ENCODE measurements at regions not wholly inside any gene's neighbourhood (a gene's known extent, or its start where the extent isn't known, plus 50 kb on each side); places are given as distances from the start of the nearest gene placed in this dataset.

- intact Hi-C loops (cut with micrococcal nuclease) = no loop called here
These were observed 73.5 kb downstream of the KCNF1 start for GRCh38 chr2:10985260-10985659.

- intact Hi-C loops (cut with micrococcal nuclease) = no loop called here
These were observed 74.3 kb downstream of the KCNF1 start for GRCh38 chr2:10985901-10986535.

DNA sequence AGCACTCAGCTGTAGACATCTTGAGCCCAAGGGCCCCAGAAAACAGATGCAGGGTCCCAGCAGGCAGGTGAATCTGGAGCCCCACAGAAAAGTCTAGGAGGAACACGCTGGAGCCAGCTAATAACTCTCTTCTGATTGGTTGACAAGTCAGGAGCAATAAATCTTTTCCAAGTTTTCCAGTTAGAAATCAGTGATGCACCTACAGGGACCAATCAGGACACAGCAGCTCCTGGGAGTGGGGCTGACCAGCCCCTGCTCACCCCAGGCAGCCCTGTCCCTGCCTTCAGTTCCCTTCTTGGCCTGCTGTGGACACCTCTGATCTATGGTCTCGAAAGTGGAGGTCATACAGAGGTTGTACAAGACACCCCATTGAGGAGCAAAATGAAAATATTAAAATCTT, 75.7 kb downstream of the KCNF1 start:
- intact Hi-C loops (cut with micrococcal nuclease) = no loop called here

DNA sequence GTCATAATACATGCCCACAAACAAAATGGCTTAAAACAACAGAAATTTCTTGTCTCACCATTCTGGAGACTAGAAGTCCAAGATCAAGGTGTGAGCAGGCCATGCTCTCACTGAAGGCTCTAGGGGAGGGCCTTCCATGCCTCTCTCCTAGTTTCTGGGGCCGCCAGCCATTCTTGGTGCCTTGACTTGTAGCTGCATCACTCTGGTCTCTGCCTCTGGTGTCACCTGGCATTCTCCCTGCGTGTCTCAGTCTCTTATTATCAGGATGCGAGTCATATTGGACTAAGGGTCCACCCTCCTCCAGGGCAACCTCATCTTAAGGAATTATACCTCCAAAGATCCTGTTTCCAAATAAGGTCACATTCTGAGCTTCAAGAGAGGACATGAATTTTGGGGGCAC, 76.1 kb downstream of the KCNF1 start:
- intact Hi-C loops (cut with micrococcal nuclease) = no loop called here

DNA sequence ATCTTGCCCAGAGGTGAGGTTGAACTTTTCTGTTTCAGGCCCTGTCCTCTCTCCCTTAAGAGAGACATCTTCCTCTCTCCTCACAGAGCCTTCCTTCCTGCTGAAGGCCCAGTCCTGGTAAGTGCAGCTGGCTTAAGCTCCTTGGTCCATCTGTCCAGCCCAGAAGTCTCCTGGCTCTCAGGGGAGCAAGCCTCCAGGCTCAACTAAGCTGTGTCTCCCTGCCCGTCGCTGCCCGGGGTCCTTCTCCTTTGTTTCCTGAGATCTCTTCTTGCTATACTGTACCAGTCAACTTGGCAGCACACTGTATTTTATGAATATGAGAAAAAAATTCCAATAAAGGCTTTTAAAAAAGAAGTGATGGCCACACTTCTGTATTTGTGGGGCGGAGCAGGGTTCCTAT, 77.4 kb downstream of the KCNF1 start:
- intact Hi-C loops (cut with micrococcal nuclease) = no loop called here

DNA sequence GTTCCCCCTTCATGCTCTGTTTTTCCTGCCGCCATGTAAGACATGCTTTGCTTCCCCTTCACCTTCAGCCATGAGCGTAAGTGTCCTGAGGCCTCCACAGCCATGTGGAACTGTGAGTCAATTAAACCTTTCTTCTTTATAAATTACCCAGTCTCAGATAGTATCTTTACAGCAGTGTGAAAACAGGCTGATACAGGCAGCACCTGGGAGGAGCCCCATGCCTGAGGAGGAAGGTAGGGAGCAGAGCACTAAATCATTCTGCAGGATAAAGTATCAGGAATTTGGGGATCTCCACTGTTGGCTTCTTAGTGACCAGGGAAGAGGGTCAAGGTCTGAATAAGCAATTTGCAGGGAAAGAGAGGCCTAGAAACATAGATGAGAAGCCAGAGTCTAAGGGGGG, 78.0 kb downstream of the KCNF1 start:
- intact Hi-C loops (cut with micrococcal nuclease) = no loop called here

DNA sequence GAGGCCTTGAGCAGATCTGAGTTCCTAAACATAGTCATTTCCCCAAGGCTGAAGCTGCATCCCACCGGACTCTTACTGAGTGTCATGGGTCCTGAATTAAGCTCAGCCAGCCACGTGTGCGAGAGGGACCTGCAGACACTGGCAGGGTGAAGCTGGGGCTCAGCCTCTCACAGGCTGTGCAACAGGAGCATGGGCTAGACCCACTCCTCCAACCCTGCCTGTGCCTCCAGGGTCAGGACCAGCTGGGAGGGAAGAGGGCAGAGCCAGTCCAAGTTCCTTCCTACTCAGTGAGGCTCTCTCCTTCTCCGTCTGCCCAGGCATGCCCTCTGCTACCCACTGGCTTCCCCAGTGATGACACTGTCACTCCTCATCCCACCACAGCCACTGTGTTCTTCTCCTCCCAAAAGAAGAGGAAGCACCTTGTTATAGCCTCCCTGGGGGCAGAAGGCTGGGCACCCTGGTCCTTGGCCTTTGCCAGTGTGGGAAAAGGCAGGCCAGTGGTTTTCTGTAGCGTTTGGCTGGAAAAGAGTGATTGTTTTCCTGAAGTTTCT, 78.9 kb downstream of the KCNF1 start:
- intact Hi-C loops (cut with micrococcal nuclease) = no loop called here

DNA sequence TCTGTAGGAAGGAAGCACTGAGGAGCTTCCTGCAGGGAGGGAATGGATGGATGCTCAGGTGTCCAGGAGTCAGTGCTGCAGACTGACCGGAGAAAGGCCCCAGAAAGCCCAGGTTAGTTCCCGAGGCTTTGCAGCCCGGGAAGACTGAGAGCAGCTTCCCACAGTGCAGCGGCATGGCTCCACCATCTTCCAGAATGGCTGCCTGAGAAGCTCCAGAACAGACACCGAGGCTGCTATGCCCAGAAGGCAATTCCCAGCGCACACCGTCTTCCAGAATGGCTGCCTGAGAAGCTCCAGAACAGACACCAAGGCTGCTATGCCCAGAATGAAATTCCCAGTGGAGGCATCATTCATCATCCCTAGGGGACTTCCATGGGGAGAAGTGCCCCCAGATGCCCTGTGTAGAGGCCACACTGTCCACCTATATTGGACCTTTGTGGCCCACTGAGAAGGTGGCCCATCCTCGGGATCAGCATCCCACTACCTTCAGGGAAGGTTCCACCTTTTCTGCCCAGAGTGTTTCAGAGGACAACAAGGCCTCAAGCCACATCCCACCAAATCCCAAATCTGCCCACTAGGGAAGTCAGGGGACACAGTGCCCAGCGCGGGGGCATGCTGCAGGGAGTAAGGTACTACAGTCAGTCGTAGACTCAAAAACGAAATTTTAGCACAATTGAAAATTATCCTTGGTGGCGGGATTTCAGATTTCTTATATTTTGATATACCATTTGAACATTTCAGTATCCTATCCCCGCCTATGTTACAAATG, 80.5 kb downstream of the KCNF1 start:
- intact Hi-C loops (cut with micrococcal nuclease) = no loop called here

- intact Hi-C loops (cut with micrococcal nuclease) = no loop called here
These were observed 81.3 kb downstream of the KCNF1 start for GRCh38 chr2:10993001-10993481.

GRCh38 chr2:10995366-10995970, 83.7 kb downstream of the KCNF1 start:
- intact Hi-C loops (cut with micrococcal nuclease) = no loop called here

GRCh38 chr2:11004199-11004598, 92.5 kb downstream of the KCNF1 start:
- intact Hi-C loops (cut with micrococcal nuclease) = no loop called here

GRCh38 chr2:11005032-11005431, 93.3 kb downstream of the KCNF1 start:
- intact Hi-C loops (cut with micrococcal nuclease) = no loop called here

- intact Hi-C loops (cut with micrococcal nuclease) = no loop called here
These were observed 94.5 kb downstream of the KCNF1 start for GRCh38 chr2:11006191-11006590.

DNA sequence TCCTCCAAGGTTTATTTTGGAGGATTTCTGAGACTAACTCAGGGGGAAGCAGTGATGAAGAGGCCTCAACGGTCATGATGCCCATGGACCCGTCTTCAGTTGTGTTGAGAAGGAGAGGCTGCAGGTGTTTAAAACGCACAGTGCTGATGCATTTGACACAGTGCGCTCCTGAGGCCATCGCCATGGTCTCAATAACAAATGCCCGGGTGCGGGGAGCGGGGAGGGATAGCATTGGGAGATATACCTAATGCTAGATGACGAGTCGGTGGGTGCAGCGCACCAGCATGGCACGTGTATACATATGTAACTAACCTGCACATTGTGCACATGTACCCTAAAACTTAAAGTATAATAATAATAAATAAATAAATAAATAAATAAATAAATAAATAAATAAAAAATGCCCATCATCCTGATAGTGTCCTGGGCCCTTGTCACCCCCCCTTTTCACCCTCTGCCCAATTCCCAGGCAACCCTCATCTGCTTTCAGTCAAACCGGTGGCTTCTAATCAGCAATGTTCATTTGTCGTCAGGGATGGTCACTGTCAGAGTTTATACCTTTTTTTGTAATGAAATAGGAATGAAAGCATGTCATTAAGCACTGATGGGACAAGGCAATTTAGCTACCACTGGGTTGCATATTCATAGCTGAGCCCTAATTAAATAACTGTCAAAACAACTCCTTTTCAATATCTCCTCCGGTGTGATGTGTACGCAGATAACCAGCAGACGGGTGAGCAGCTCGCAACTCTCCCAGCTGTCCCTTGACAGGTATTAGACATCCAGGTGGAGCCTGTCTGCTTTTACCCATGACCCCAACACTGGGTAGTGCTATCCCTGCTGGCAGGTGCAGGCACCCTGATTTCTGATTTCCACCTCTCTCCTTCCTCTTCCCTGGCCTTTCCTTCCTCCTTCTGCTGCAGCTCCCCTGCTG, 95.9 kb downstream of the KCNF1 start:
- intact Hi-C loops (cut with micrococcal nuclease) = no loop called here

GRCh38 chr2:11008773-11009172, 97.0 kb downstream of the KCNF1 start:
- intact Hi-C loops (cut with micrococcal nuclease) = no loop called here

GRCh38 chr2:11009176-11009575, 97.4 kb downstream of the KCNF1 start:
- intact Hi-C loops (cut with micrococcal nuclease) = no loop called here

DNA sequence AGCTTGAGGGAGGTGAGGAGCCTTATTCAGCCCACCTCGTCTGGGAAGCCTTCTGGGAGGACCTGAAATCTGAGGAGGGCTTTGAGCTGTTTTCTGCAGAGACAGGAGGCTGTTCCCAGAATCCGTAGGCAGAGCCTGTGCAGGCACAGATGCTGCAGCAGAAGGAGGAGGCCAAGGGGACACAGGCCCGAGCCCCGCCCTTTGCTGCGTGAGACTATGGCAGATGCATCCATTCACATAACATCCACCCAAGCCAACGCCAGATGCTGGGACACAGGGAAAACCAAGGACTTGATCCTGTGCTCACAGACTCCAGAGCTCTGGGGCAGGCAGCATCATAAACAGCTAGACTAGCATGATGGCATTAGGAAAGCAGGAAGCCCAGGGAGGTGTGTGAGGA, 98.2 kb downstream of the KCNF1 start:
- intact Hi-C loops (cut with micrococcal nuclease) = no loop called here

DNA sequence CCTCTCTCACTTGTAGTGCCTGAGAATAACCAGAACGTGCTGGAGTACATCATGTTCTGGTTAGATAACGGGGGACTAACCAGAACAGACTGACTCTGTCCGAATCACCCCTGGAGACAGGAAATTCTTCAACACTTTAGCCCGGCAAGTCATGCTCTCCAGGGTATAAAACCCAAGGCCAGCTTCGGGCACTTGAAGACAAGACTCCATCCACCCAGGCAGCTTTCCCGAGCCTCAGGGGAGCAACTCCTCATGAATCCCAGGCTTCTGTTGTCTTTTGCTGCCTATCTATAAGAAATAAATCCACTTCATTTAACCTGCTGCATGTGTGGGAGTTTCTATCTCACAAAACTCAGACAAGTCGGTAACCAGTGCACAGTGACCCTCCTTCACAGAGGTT, 99.6 kb downstream of the KCNF1 start:
- intact Hi-C loops (cut with micrococcal nuclease) = no loop called here

DNA sequence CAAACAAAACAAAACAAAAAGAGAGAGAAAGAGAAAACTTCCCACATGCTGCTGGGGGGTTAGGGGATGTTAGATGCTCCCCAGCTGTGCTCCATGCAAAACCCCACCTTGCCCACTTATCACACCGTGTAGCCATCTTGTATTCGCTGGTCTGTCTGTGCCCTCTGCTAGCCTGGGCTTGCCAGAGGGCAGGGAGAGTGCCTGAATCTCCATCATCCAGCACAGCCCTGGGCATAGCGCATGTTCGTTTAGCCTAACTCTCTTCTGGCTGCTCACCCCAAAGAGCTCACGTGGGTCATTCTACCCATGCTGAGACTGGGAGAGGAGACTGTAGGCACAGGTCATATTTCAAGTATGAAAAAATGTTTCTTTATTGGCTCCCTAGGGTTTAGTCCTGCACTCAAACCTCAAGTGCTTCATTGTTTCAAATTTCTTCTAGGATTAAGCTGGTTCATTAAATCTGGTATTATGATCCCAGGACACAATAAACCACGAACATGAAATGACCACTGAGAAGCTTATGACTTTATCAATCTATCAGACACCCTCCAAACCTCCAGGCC, 100.5 kb downstream of the KCNF1 start:
- intact Hi-C loops (cut with micrococcal nuclease) = no loop called here

DNA sequence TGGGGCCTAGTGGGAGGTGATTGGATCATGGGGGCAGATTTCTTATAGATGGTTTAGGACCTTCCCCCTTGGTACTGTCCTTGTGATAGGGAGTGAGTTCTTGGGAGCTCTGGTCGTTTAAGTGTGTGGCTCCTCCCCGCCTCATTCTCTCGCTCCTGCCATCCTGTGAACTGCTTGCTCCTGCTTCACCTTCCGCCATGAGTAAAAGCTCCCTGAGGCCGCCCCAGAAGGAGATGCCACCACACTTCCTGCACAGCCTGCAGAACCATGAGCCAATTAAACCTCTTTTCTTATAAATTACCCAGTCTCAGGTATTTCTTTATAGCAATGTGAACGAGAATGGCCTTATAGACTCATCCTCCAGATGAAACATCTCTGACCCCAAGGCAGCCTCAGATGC, 101.5 kb downstream of the KCNF1 start:
- intact Hi-C loops (cut with micrococcal nuclease) = no loop called here

DNA sequence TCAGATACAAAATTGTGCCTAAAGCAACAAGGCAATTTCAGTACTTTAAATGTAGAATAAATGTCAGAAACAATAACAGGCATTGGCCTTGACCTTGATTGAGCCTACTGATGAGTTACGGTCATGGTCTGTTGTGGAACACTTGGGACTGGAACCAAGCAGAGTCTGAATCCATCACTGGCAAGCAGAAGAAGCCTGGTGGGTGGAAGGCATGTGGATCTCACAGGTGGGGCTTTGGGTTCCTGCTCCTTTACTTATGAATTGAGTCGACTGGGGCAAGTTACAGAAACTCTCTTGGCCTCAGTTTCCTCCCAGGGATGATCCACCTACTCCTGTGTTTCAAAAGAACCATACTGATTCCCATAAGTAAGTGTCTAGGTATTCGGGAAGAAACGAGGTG, 102.3 kb downstream of the KCNF1 start:
- intact Hi-C loops (cut with micrococcal nuclease) = no loop called here
